Peyer's patch (tissue), 4 donors: ENCODE measurements at regions not wholly inside any gene's neighbourhood (a gene's known extent, or its start where the extent isn't known, plus 50 kb on each side); places are given as distances from the start of the nearest gene placed in this dataset.

Source experiments
- CTCF ChIP-seq, 6 experiments: fragments of 450-650 bp in 4 of 6; fragments of 200-600 bp in 2 of 6; sonication (generic) in 1 of 6; IDR thresholded peaks; one replicate each; pipeline ENCODE4 v1.5.1; 2017 to 2019; ENCODE audit warnings: antibody characterized with exemption in 6 of 6, mild to moderate bottlenecking in 3 of 6, moderate library complexity in 1 of 6
- POLR2A ChIP-seq, 2 donors: fragments of 450-650 bp; IDR thresholded peaks; one replicate each; pipeline ENCODE4 v1.5.1; 2017; ENCODE audit warnings: antibody characterized with exemption in 2 of 2, mild to moderate bottlenecking in 2 of 2, moderate library complexity in 2 of 2

GRCh38 chr4:178068136-178068535 is 625.9 kb upstream of the AGA start:
- no peak for TF ChIP-seq CTCF (IDR thresholded peaks at IDR 0.05)
- no peak for TF ChIP-seq POLR2A (IDR thresholded peaks at IDR 0.05)
